A204.1 (cell line): ENCODE measurements at regions not wholly inside any gene's neighbourhood (a gene's known extent, or its start where the extent isn't known, plus 50 kb on each side); places are given as distances from the start of the nearest gene placed in this dataset.
A peak's percentile ranks its signal among the peaks of the same experiment; 100 is the strongest.

Experiments used
- FAIRE-seq: peaks from 2 replicates; lab custom pipeline; 2012; peaks lifted over from hg19 to GRCh38; lab: Jason Lieb, UNC

GRCh38 chr12:107978201-107978600 is 150.9 kb upstream of the WSCD2 start:
- no peak for FAIRE-seq

- no peak for FAIRE-seq
Measured at GRCh38 chr12:107978641-107979040, 150.4 kb upstream of the WSCD2 start.

GRCh38 chr12:107983756-107984472 is 145.2 kb upstream of the WSCD2 start:
- no peak for FAIRE-seq

- FAIRE-seq = no peak
Measured at GRCh38 chr12:107984973-107985372, 144.1 kb upstream of the WSCD2 start.

GRCh38 chr12:107986183-107986582 is 142.9 kb upstream of the WSCD2 start:
- no peak for FAIRE-seq

- no peak for FAIRE-seq
Measured at GRCh38 chr12:107990325-107990724, 138.8 kb upstream of the WSCD2 start.

- no peak for FAIRE-seq
Measured at GRCh38 chr12:107992029-107992428, 137.1 kb upstream of the WSCD2 start.

GRCh38 chr12:107992870-107993451 is 136.1 kb upstream of the WSCD2 start:
- peak; percentile 3 for FAIRE-seq

- peak; percentile 44 for FAIRE-seq
Measured at GRCh38 chr12:107998863-107999262, 130.2 kb upstream of the WSCD2 start.

GRCh38 chr12:108000111-108000510 is 129.0 kb upstream of the WSCD2 start:
- no peak for FAIRE-seq

GRCh38 chr12:108004319-108004718 is 124.8 kb upstream of the WSCD2 start:
- FAIRE-seq = no peak

GRCh38 chr12:108008163-108008905 is 120.8 kb upstream of the WSCD2 start:
- FAIRE-seq = no peak

- FAIRE-seq = no peak
Measured at GRCh38 chr12:108009442-108010070, 119.5 kb upstream of the WSCD2 start.

GRCh38 chr12:108016022-108016564 is 113.0 kb upstream of the WSCD2 start:
- FAIRE-seq = no peak

GRCh38 chr12:108017472-108018057 is 111.5 kb upstream of the WSCD2 start:
- no peak for FAIRE-seq

- no peak for FAIRE-seq
Measured at GRCh38 chr12:108019862-108020261, 109.2 kb upstream of the WSCD2 start.

- FAIRE-seq = no peak
Measured at GRCh38 chr12:108021141-108021540, 107.9 kb upstream of the WSCD2 start.

GRCh38 chr12:108021949-108022522 is 107.1 kb upstream of the WSCD2 start:
- no peak for FAIRE-seq

- no peak for FAIRE-seq
Measured at GRCh38 chr12:108029051-108029835, 99.8 kb upstream of the WSCD2 start.

GRCh38 chr12:108033090-108033489 is 96.0 kb upstream of the WSCD2 start:
- FAIRE-seq = no peak

- FAIRE-seq = no peak
Measured at GRCh38 chr12:108035372-108035771, 93.7 kb upstream of the WSCD2 start.
